Head of caudate nucleus (tissue), 42 donors: ENCODE measurements at regions not wholly inside any gene's neighbourhood (a gene's known extent, or its start where the extent isn't known, plus 50 kb on each side); places are given as distances from the start of the nearest gene placed in this dataset.
"Not testable (repeated sequence)": the region's sequence is repeated elsewhere in the genome, so short reads cannot be mapped to it uniquely, and the experiment has no call there.

ENCODE experiments used
- DNase-seq, 42 donors: peaks; one replicate each; pipeline versions ENCODE4 v3.0.0 to v3.0.0-alpha.2; 2020 to 2021; ENCODE audit warnings: mixed read lengths in 7 of 42
- intact Hi-C: fragments of 100-400 bp; cut with DNase I; formaldehyde crosslinking; loops from one replicate; pipeline ENCODE4 v1.15.0; 2022

- peak in 1 of 42 donors; percentile 10 for DNase-seq
- intact Hi-C loops: no loop called here
Measured at GRCh38 chr17:77515227-77515626, 374.5 kb downstream of the SEC14L1 start.

GRCh38 chr17:77516902-77517301 lies 376.1 kb downstream of the SEC14L1 start:
- peak in 2 of 42 donors; percentile 0 to 13 for DNase-seq
- intact Hi-C loops: no loop called here

GRCh38 chr17:77521076-77521475 lies 380.3 kb downstream of the SEC14L1 start:
- DNase-seq: peak in 4 of 42 donors; percentile 6 to 10 (median 8)
- intact Hi-C loops: no loop called here

GRCh38 chr17:77523540-77523939 lies 382.8 kb downstream of the SEC14L1 start:
- peak in 6 of 42 donors; percentile 1 to 7 (median 4) for DNase-seq
- intact Hi-C loops: no loop called here

GRCh38 chr17:77526259-77526711 lies 385.5 kb downstream of the SEC14L1 start:
- DNase-seq: peak in 8 of 42 donors; percentile 10 to 32 (median 16)
- intact Hi-C loops: no loop called here

- intact Hi-C loops: no loop called here
- peak in 33 of 42 donors; percentile 22 to 72 (median 42) for DNase-seq
Measured at GRCh38 chr17:77526728-77527350, 386.1 kb downstream of the SEC14L1 start.

- intact Hi-C loops: no loop called here
- DNase-seq: peak in 18 of 42 donors; percentile 17 to 65 (median 40)
Measured at GRCh38 chr17:77527409-77527808, 386.6 kb downstream of the SEC14L1 start.

- peak in 6 of 42 donors; percentile 12 to 46 (median 28) for DNase-seq
- intact Hi-C loops: no loop called here
Measured at GRCh38 chr17:77527836-77528505, 387.2 kb downstream of the SEC14L1 start.

GRCh38 chr17:77528516-77529327 lies 388.0 kb downstream of the SEC14L1 start:
- peak in 39 of 42 donors; percentile 24 to 78 (median 51) for DNase-seq
- intact Hi-C loops: no loop called here

GRCh38 chr17:77529328-77529650 lies 388.5 kb downstream of the SEC14L1 start:
- intact Hi-C loops: no loop called here
- peak in 2 of 42 donors; percentile 4 to 7 for DNase-seq

- intact Hi-C loops: no loop called here
Measured at GRCh38 chr17:77530591-77530990, 389.8 kb downstream of the SEC14L1 start.

GRCh38 chr17:77531002-77531401 lies 390.2 kb downstream of the SEC14L1 start:
- intact Hi-C loops: no loop called here

More at GRCh38 chr17:77530591-77530990, 389.8 kb downstream of the SEC14L1 start:
- DNase-seq: peak in 4 of 42 donors; percentile 3 to 30 (median 16)

GRCh38 chr17:77531641-77532040 lies 390.9 kb downstream of the SEC14L1 start:
- intact Hi-C loops: no loop called here
- DNase-seq: peak in 4 of 42 donors; percentile 5 to 14 (median 8)

More at GRCh38 chr17:77531002-77531401, 390.2 kb downstream of the SEC14L1 start:
- DNase-seq: no peak

- peak in 6 of 42 donors; percentile 1 to 9 (median 6) for DNase-seq
- intact Hi-C loops: not testable (repeated sequence)
Measured at GRCh38 chr17:77533697-77534096, 392.9 kb downstream of the SEC14L1 start.

GRCh38 chr17:77534137-77534536 lies 393.4 kb downstream of the SEC14L1 start:
- peak in 2 of 42 donors; percentile 4 to 9 for DNase-seq
- intact Hi-C loops: no loop called here

GRCh38 chr17:77535435-77535834 lies 394.7 kb downstream of the SEC14L1 start:
- intact Hi-C loops: no loop called here
- DNase-seq: no peak

GRCh38 chr17:77535892-77536291 lies 395.1 kb downstream of the SEC14L1 start:
- DNase-seq: no peak
- intact Hi-C loops: no loop called here

GRCh38 chr17:77537566-77537965 lies 396.8 kb downstream of the SEC14L1 start:
- intact Hi-C loops: no loop called here
- no peak for DNase-seq

- intact Hi-C loops: loop anchor here (5.0 kb wide), 1 partner anchor 472 kb away; no protein-coding TSS in a partner anchor
- DNase-seq: no peak
Measured at GRCh38 chr17:77540531-77540930, 399.8 kb downstream of the SEC14L1 start.
